SK-N-MC (cell line): ENCODE measurements at regions not wholly inside any gene's neighbourhood (a gene's known extent, or its start where the extent isn't known, plus 50 kb on each side); places are given as distances from the start of the nearest gene placed in this dataset.

Experiments used
- EZH2 ChIP-seq: fragments of 200-600 bp; sonication (generic); IDR thresholded peaks from one replicate; pipeline ENCODE4 v1.6.1; 2017; ENCODE audit warnings: antibody characterized with exemption
- POLR2AphosphoS5 ChIP-seq: IDR thresholded peaks from 2 replicates; pipeline ENCODE4 v1.6.1; 2012; ENCODE audit warnings: mild to moderate bottlenecking, low read depth, low read length, borderline replicate concordance

- TF ChIP-seq EZH2 = no peak
- no peak for TF ChIP-seq POLR2AphosphoS5
Observed at GRCh38 chr9:2341126-2341525, 280.5 kb upstream of the VLDLR start.
